ENCODE measurements at regions not wholly inside any gene's neighbourhood (a gene's known extent, or its start where the extent isn't known, plus 50 kb on each side); places are given as distances from the start of the nearest gene placed in this dataset.

DNA sequence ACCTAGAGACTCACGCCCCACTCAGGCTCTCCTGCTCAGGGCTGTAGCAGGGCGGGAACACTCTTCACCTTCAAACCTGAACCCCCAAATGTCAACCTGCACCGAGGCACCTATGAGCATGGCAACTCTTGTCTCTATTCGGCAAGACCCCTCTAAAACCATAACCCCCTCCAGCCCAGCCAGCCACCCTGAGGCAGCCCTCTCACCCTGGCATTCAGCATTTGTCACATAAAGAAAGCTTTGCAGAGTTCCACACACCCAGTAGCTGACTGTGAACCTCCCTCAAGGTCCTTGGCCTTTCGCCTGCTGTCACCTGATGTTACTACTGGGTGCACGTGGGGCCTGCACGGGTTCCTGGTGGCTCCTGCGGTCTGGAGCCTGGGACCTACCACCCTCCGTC, 97.2 kb upstream of the ALKAL2 start:
- H3K27ac Mint-ChIP-seq: no peak overlapping the region
- Histone ChIP-seq H3K4me1 (ENCODE audit: insufficient read depth, low read length) (no peaks in the 10 kb centered on the region), H3K27me3 (ENCODE audit: control insufficient read depth in 1 of 2, insufficient read depth in 2 of 2, low read length in 2 of 2) (peaks cover 0 to 5% of the 10 kb centered on the region in 2 experiments), H3K36me3 (ENCODE audit: insufficient read depth, low read length) (no peaks in the 10 kb centered on the region), H3K9me3 (ENCODE audit: control insufficient read depth in 1 of 2, insufficient read depth in 1 of 2, low read length in 2 of 2) (no peaks in the 10 kb centered on the region), H3K4me3 (ENCODE audit: low read length) (no peak overlapping the region), H3K27ac (ENCODE audit: low read depth in 1 of 2, low read length in 2 of 2) (no peak overlapping the region)
- no peaks in the 10 kb centered on the region for H3K27me3 Mint-ChIP-seq
- intact Hi-C loops (cut with DNase I, micrococcal nuclease): no loop called here
- H3K36me3 Mint-ChIP-seq (ENCODE audit: low read depth): no peaks in the 10 kb centered on the region
- no peaks in the 10 kb centered on the region for H3K4me1 Mint-ChIP-seq (ENCODE audit: low read depth)
- H3K4me3 Mint-ChIP-seq: no peak overlapping the region
- CTCF ChIA-PET: no interaction called here
- DNase-seq: no peak
- no peaks in the 10 kb centered on the region for H3K9me3 Mint-ChIP-seq
- ATAC-seq (ENCODE audit: poor library complexity): no peak
- no peak for TF ChIP-seq CTCF (IDR thresholded peaks at IDR 0.05)
- POLR2A ChIA-PET: interaction anchor here (0.6 kb wide), 1 partner anchor 26 kb away, joined by 4 read pairs; no protein-coding TSS in a partner anchor

DNA sequence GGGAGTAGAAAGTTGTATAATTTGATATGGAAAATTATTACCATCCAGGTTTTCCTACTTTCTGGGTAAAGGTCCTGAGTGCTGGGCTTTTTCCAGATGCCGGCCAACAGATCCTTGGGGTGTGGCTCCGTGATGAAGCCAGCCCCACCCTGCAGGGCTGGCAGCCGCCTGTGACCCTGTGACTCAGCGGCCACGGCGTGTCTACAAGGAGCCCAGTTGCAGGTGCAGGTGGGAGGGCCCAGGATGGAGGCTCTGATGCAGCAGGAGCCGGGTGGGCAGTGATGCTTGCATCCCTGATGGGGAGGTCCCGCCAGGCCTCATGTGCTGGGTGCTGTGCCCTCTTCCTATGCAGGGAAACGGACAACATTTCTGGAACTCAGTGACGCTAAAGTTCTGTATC, 96.0 kb upstream of the ALKAL2 start:
- CTCF ChIA-PET: no interaction called here
- TF ChIP-seq CTCF (IDR thresholded peaks at IDR 0.05): no peak
- ATAC-seq (ENCODE audit: poor library complexity) (no peak), DNase-seq (no peak)
- H3K36me3 Mint-ChIP-seq (ENCODE audit: low read depth): no peaks in the 10 kb centered on the region
- Histone ChIP-seq H3K9me3 (ENCODE audit: control insufficient read depth in 1 of 2, insufficient read depth in 1 of 2, low read length in 2 of 2) (no peaks in the 10 kb centered on the region), H3K4me1 (ENCODE audit: insufficient read depth, low read length) (no peaks in the 10 kb centered on the region), H3K4me3 (ENCODE audit: low read length) (no peak overlapping the region), H3K27ac (ENCODE audit: low read depth in 1 of 2, low read length in 2 of 2) (no peak overlapping the region), H3K36me3 (ENCODE audit: insufficient read depth, low read length) (no peaks in the 10 kb centered on the region), H3K27me3 (ENCODE audit: control insufficient read depth in 1 of 2, insufficient read depth in 2 of 2, low read length in 2 of 2) (peaks cover 0 to 5% of the 10 kb centered on the region in 2 experiments)
- intact Hi-C loops (cut with DNase I, micrococcal nuclease): no loop called here
- H3K9me3 Mint-ChIP-seq: no peaks in the 10 kb centered on the region
- peaks cover 8% of the 10 kb centered on the region for H3K27me3 Mint-ChIP-seq
- no peak overlapping the region for H3K27ac Mint-ChIP-seq
- POLR2A ChIA-PET: interaction anchor here (1.1 kb wide), 1 partner anchor 273 kb away, joined by 4 read pairs; no protein-coding TSS in a partner anchor
- H3K4me3 Mint-ChIP-seq: no peak overlapping the region
- no peaks in the 10 kb centered on the region for H3K4me1 Mint-ChIP-seq (ENCODE audit: low read depth)

DNA sequence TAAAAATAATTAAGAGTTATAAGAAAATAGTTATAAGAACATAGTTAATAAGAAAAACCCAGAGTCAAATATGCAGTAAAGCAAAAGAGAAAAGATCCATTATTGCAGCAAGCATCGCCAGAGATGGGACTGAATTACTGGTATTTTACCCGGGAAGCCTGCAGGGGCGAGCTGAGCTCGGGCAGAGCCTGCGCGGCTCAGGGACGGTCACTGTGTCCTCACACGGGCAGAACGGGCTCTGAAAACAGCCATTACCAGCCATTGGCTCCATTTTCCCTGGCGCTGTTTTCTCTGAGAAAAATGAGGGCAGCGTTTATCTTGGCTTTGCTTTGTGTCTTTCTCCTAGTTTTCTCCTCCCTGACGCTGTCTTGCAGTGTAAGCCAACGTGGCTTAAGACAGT, 95.3 kb upstream of the ALKAL2 start:
- H3K4me3 ChIP-seq (ENCODE audit: low read length): no peak overlapping the region
- no peak overlapping the region for H3K27ac Mint-ChIP-seq
- DNase-seq: no peak
- H3K4me3 Mint-ChIP-seq: no peak overlapping the region
- no peak overlapping the region for H3K27ac ChIP-seq (ENCODE audit: low read depth in 1 of 2, low read length in 2 of 2)
- intact Hi-C loops (cut with DNase I, micrococcal nuclease): no loop called here
- H3K4me1 Mint-ChIP-seq (ENCODE audit: low read depth): no peaks in the 10 kb centered on the region
- H3K36me3 Mint-ChIP-seq (ENCODE audit: low read depth): no peaks in the 10 kb centered on the region
- POLR2A ChIA-PET: interaction anchor here (1.1 kb wide), 1 partner anchor 274 kb away, joined by 4 read pairs; no protein-coding TSS in a partner anchor
- no peaks in the 10 kb centered on the region for H3K36me3 ChIP-seq (ENCODE audit: insufficient read depth, low read length)
- no peaks in the 10 kb centered on the region for H3K9me3 ChIP-seq (ENCODE audit: control insufficient read depth in 1 of 2, insufficient read depth in 1 of 2, low read length in 2 of 2)
- no peak for ATAC-seq (ENCODE audit: poor library complexity)
- peaks cover 14% of the 10 kb centered on the region for H3K27me3 Mint-ChIP-seq
- H3K9me3 Mint-ChIP-seq: no peaks in the 10 kb centered on the region
- CTCF ChIA-PET: no interaction called here
- H3K4me1 ChIP-seq (ENCODE audit: insufficient read depth, low read length): no peaks in the 10 kb centered on the region
- H3K27me3 ChIP-seq (ENCODE audit: control insufficient read depth in 1 of 2, insufficient read depth in 2 of 2, low read length in 2 of 2): peaks cover 0 to 5% of the 10 kb centered on the region in 2 experiments
- TF ChIP-seq CTCF (IDR thresholded peaks at IDR 0.05): no peak

Measured in CD4-positive, alpha-beta T cell (primary cell).